Stomach smooth muscle (tissue), 2 donors: ENCODE measurements at regions not wholly inside any gene's neighbourhood (a gene's known extent, or its start where the extent isn't known, plus 50 kb on each side); places are given as distances from the start of the nearest gene placed in this dataset.

Source experiments
- H3K27ac ChIP-seq: one replicate; pipeline ENCODE4 v1.7.0; 2013; ENCODE audit warnings: mild to moderate bottlenecking, low read length, inconsistent platforms
- H3K27me3 ChIP-seq, 2 donors: one replicate each; pipeline ENCODE4 v1.7.0; 2013; ENCODE audit warnings: low read length in 2 of 2; ENCODE audit not compliant: insufficient read depth in 2 of 2, control insufficient read depth in 1 of 2
- H3K36me3 ChIP-seq, 2 donors: one replicate each; pipeline ENCODE4 v1.7.0; 2013; ENCODE audit warnings: low read length in 2 of 2; ENCODE audit not compliant: control insufficient read depth in 2 of 2, insufficient read depth in 2 of 2
- H3K4me1 ChIP-seq: one replicate; pipeline ENCODE4 v1.7.0; 2013; ENCODE audit warnings: low read length; ENCODE audit not compliant: control insufficient read depth, insufficient read depth
- H3K4me3 ChIP-seq, 2 donors: one replicate each; pipeline ENCODE4 v1.7.0; 2013; ENCODE audit warnings: low read length in 2 of 2
- H3K9ac ChIP-seq, 2 donors: one replicate each; pipeline ENCODE4 v1.7.0; 2013; ENCODE audit warnings: low read length in 2 of 2, mild to moderate bottlenecking in 1 of 2
- H3K9me3 ChIP-seq, 2 donors: one replicate each; pipeline ENCODE4 v1.7.0; 2013; ENCODE audit warnings: low read length in 2 of 2; ENCODE audit not compliant: control insufficient read depth in 2 of 2
- donor health status: healthy.
- donor health status: Pancreatic carcinoma.

- H3K27ac ChIP-seq: no peak overlapping the region
- no peaks in the 10 kb centered on the region for H3K9me3 ChIP-seq
- no peaks in the 10 kb centered on the region for H3K27me3 ChIP-seq
- no peaks in the 10 kb centered on the region for H3K4me1 ChIP-seq
- no peaks in the 10 kb centered on the region for H3K36me3 ChIP-seq
- H3K4me3 ChIP-seq: no peak overlapping the region
- no peak overlapping the region for H3K9ac ChIP-seq
Measured at GRCh38 chr1:219438386-219438785, 174.5 kb downstream of the ZC3H11B start.

GRCh38 chr1:219434923-219435297 lies 178.0 kb downstream of the ZC3H11B start:
- no peak overlapping the region for H3K4me3 ChIP-seq
- no peak overlapping the region for H3K27ac ChIP-seq
- no peaks in the 10 kb centered on the region for H3K36me3 ChIP-seq
- H3K9me3 ChIP-seq: no peaks in the 10 kb centered on the region
- H3K27me3 ChIP-seq: no peaks in the 10 kb centered on the region
- H3K9ac ChIP-seq: no peak overlapping the region
- no peaks in the 10 kb centered on the region for H3K4me1 ChIP-seq

GRCh38 chr1:219434285-219434922 lies 178.5 kb downstream of the ZC3H11B start:
- H3K9ac ChIP-seq: no peak overlapping the region
- no peak overlapping the region for H3K27ac ChIP-seq
- no peak overlapping the region for H3K4me3 ChIP-seq

GRCh38 chr1:219433496-219434131 lies 179.3 kb downstream of the ZC3H11B start:
- Histone ChIP-seq H3K9me3 (no peaks in the 10 kb centered on the region), H3K27ac (peak overlapping the region; percentile 31), H3K36me3 (no peaks in the 10 kb centered on the region), H3K27me3 (no peaks in the 10 kb centered on the region), H3K9ac (no peak overlapping the region), H3K4me1 (no peaks in the 10 kb centered on the region), H3K4me3 (no peak overlapping the region)

More at GRCh38 chr1:219434285-219434922, 178.5 kb downstream of the ZC3H11B start:
- Histone ChIP-seq H3K9me3 (no peaks in the 10 kb centered on the region), H3K36me3 (no peaks in the 10 kb centered on the region), H3K27me3 (no peaks in the 10 kb centered on the region), H3K4me1 (no peaks in the 10 kb centered on the region)

- Histone ChIP-seq H3K9me3 (no peaks in the 10 kb centered on the region), H3K4me1 (no peaks in the 10 kb centered on the region), H3K27ac (peak overlapping the region; percentile 31)
Measured at GRCh38 chr1:219433001-219433400, 179.9 kb downstream of the ZC3H11B start.

GRCh38 chr1:219432191-219432606 lies 180.7 kb downstream of the ZC3H11B start:
- H3K9me3 ChIP-seq: no peaks in the 10 kb centered on the region
- no peaks in the 10 kb centered on the region for H3K4me1 ChIP-seq
- H3K27me3 ChIP-seq: no peaks in the 10 kb centered on the region
- no peak overlapping the region for H3K4me3 ChIP-seq
- H3K36me3 ChIP-seq: no peaks in the 10 kb centered on the region
- no peak overlapping the region for H3K27ac ChIP-seq
- no peak overlapping the region for H3K9ac ChIP-seq

More at GRCh38 chr1:219433001-219433400, 179.9 kb downstream of the ZC3H11B start:
- H3K27me3 ChIP-seq: no peaks in the 10 kb centered on the region
- no peak overlapping the region for H3K9ac ChIP-seq
- H3K36me3 ChIP-seq: no peaks in the 10 kb centered on the region
- no peak overlapping the region for H3K4me3 ChIP-seq

GRCh38 chr1:219430419-219430818 lies 182.5 kb downstream of the ZC3H11B start:
- no peak overlapping the region for H3K4me3 ChIP-seq
- no peaks in the 10 kb centered on the region for H3K4me1 ChIP-seq
- H3K36me3 ChIP-seq: no peaks in the 10 kb centered on the region
- no peak overlapping the region for H3K9ac ChIP-seq
- H3K27ac ChIP-seq: no peak overlapping the region
- H3K9me3 ChIP-seq: no peaks in the 10 kb centered on the region
- no peaks in the 10 kb centered on the region for H3K27me3 ChIP-seq

- Histone ChIP-seq H3K9me3 (no peaks in the 10 kb centered on the region), H3K4me3 (no peak overlapping the region), H3K9ac (no peak overlapping the region), H3K27me3 (no peaks in the 10 kb centered on the region), H3K36me3 (no peaks in the 10 kb centered on the region), H3K4me1 (no peaks in the 10 kb centered on the region), H3K27ac (no peak overlapping the region)
Measured at GRCh38 chr1:219428651-219429050, 184.3 kb downstream of the ZC3H11B start.

- H3K27me3 ChIP-seq: no peaks in the 10 kb centered on the region
- no peak overlapping the region for H3K9ac ChIP-seq
- no peak overlapping the region for H3K27ac ChIP-seq
- no peaks in the 10 kb centered on the region for H3K4me1 ChIP-seq
- H3K4me3 ChIP-seq: no peak overlapping the region
- H3K9me3 ChIP-seq: no peaks in the 10 kb centered on the region
- no peaks in the 10 kb centered on the region for H3K36me3 ChIP-seq
Measured at GRCh38 chr1:219427989-219428388, 184.9 kb downstream of the ZC3H11B start.

- Histone ChIP-seq H3K9me3 (no peaks in the 10 kb centered on the region), H3K27me3 (no peaks in the 10 kb centered on the region), H3K27ac (no peak overlapping the region), H3K36me3 (no peaks in the 10 kb centered on the region), H3K4me1 (no peaks in the 10 kb centered on the region), H3K9ac (no peak overlapping the region), H3K4me3 (no peak overlapping the region)
Measured at GRCh38 chr1:219427403-219427802, 185.5 kb downstream of the ZC3H11B start.
